NCI-H2107 (cell line): ENCODE measurements at regions not wholly inside any gene's neighbourhood (a gene's known extent, or its start where the extent isn't known, plus 50 kb on each side); places are given as distances from the start of the nearest gene placed in this dataset.
"Not testable (repeated sequence)": the region's sequence is repeated elsewhere in the genome, so short reads cannot be mapped to it uniquely, and the experiment has no call there.

Experiments used
- DNase-seq: peaks from one replicate; lab custom pipeline; 2025; lab: John Stamatoyannopoulos, UW

DNA sequence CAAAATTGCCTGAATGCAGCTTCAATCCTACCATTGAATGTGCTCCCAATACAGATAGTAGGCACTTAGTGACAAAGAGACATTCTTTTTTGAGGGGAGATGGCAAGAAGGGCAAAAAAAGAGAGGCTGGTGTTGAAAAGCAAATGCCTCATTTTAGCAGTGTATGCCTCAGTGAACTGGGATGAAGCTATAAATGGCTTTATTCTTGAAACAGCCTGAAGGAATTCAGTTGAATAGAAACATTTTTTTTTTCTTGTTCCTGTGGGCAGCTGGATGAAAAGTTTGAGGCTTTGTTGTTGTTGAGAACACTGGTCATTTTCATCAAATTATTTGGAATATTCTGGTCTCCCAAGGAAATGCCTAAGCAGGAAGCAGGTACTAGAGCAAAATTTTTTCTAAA is 228.9 kb downstream of the RNF144A start:
- no peak for DNase-seq

GRCh38 chr2:7154656-7155055 is 237.4 kb downstream of the RNF144A start:
- no peak for DNase-seq

DNA sequence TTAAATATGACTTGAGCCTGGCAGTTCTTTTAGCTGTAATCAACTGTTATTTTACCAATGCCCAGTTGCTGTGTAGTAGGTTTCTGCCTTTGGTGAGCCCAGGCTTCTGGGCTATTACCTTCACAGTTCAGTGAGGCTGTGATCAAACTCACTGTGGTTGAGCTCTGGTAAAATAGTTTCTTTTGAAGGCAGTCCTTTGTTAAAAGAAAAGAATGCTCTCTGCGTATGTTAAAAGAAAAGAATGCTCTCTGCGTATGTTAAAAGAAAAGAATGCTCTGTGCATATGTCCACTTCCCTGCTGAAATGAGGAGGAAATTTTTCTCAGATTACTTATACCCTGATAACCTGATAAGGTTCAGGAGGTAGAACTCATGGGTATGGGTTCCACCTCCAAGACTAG is 244.3 kb downstream of the RNF144A start:
- DNase-seq: no peak

GRCh38 chr2:7165736-7166135 is 248.5 kb downstream of the RNF144A start:
- DNase-seq: no peak

DNA sequence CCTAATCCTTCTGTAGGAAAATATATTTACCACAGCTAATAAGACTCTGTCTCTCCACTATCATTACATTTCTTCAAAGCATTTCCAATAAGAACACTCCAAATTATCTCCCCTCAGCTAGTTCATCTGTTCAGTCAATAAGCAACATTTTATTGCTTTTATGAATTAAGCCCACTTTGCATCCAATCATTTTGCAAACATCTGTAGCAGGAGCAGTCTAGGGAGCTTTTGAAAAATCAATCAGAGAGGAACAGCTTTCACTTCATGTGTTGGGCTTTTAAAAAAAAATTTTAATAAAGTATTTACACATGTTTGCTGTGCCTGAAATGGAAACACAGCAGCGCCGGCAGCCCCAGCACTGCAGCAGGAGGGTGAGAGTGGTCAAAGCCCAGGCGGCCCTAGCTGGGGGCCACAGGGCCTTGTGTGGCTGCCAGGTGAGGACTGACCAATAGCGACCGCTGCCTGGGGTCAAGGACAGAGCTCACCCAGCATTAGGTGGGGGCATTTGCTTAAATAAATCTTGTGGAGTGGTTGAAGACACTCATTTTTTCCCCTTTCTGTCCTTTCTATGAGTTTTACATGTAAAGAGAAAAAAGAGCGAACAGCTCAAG is 250.7 kb downstream of the RNF144A start:
- no peak for DNase-seq

GRCh38 chr2:7169593-7169992 is 252.4 kb downstream of the RNF144A start:
- no peak for DNase-seq

GRCh38 chr2:7178996-7179395 is 261.8 kb downstream of the RNF144A start:
- DNase-seq: not testable (repeated sequence)

DNA sequence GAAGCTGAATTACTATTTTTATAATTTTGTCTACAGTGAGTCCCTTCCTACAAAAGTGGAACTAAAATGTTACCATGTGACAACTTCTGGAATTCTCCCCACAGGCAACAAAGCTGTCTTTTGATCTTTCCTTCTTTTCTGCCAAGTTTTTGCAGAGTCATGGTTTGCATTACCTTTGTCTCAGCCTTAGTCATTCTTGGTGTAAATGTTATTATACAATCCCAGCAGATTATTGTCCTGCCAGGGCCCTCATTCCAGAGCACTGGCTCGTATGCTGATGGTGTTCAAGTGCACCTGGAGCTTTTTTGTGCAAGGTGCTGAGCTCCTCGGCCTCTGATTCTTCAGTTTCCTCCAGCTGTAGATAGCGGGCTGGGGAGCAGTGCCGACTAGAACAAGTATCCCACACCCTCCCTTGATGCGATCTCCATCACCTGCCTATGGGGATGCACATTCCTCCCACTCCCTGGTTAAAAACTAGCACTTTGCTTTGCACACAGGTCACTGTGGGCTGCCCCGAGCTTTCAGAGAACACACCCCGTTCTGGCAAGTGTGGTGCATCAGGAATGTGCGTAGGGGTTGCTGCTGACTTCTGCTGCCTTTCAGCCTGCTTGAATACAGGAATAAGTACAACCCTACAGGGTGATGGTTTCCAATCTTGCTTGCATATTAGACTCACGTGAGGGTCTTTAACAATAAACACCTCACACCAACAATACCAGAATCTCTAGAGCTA is 263.6 kb downstream of the RNF144A start:
- no peak for DNase-seq

DNA sequence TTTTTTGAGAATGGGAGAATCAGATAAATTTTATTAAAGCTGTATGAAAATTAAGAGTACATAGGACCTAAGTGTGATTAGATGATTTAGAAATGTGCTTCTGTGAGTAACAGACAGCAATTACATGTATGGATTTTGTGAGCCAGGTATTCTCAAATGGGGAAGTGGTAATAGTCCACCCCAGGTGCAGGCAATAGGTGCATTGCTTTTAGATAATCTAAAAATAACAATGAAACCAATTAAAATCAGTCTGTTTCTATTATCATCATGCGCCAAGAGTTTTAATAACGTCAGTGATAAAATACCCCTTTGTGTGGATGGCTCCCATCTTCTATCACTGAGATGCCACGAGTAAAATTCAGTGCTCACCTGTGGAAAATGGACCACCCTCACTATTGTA is 265.3 kb downstream of the RNF144A start:
- DNase-seq: no peak

DNA sequence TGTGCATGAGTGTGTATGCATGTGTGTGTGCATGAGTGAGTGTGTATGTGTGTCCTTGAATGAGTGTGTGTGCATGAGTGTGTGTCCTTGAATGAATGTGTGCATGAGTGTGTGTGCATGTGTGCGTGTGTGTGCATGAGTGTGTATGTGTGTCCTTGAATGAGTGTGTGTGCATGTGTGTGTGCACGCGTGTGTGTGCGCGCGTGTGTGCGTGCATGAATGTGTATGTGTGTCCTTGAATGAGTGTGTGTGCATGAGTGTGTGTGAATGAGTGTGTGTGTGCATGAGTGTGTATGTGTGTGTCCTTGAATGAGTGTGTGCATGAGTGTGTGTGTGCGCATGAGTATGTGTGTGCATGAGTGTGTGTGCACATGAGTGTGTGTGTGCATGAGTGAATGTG is 271.9 kb downstream of the RNF144A start:
- DNase-seq: no peak

- DNase-seq: no peak
Observed at GRCh38 chr2:7190587-7191324, 273.5 kb downstream of the RNF144A start.

- no peak for DNase-seq
Observed at GRCh38 chr2:7191932-7192331, 274.7 kb downstream of the RNF144A start.

DNA sequence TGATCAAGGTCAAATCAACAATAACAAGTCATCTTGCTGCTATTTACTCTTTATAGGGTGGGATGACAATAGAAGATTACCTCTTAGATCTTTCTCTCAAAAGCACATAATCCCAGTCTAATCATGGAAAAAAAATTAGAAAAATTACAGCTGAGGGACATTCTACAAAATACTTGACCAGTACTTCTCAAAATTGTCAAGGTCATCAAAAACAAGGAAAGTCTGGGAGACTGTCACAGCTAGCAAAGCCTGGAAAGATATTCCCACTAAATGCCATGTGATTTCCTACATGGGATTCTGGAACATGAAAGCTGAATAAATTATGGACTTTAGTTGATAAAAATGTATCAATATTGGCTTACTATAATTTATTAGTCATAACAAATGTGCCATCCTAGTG is 276.2 kb downstream of the RNF144A start:
- DNase-seq: no peak

- DNase-seq: no peak
Observed at GRCh38 chr2:7194950-7195349, 277.7 kb downstream of the RNF144A start.

DNA sequence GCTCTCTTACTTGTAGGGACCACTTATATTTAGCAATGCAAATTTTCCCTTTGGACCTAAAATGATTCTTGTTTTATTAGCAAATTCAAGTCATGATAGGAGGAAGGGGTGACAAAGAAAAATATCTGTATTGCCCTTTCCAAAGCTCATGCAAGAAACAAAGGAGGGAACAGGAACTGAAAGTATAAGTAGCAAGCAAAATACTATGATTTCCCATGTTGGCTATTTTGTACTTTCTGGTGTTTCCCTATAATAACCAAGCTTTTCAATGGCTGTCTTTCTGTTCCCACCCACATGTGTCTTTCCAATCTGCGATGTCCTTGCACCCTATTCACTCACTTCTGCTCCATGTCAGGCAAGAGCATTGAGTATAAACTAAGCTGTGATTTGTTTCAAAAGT is 279.7 kb downstream of the RNF144A start:
- DNase-seq: no peak

GRCh38 chr2:7201851-7202250 is 284.6 kb downstream of the RNF144A start:
- no peak for DNase-seq

DNA sequence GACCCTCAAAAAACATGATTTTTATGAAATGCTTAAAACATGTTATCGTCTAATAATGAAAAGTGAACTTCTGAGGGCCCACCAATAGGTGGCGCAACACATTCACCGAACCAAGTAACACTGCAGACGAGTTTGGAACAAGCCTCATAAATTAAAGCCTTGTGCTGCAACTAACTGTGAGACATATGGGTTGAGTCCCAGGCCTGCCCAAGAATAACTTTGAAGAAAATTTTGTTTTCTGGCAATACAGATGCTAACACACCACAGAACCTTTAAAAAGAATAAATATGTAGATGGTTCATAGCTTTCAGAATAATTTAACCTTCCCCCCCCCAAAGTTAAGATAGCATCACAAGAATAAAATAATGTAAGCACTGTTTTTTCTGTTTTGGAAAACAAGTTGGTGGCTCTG is 285.9 kb downstream of the RNF144A start:
- no peak for DNase-seq

GRCh38 chr2:7205151-7205830 is 288.1 kb downstream of the RNF144A start:
- no peak for DNase-seq

GRCh38 chr2:7206111-7206810 is 289.0 kb downstream of the RNF144A start:
- DNase-seq: no peak

- DNase-seq: no peak
Observed at GRCh38 chr2:7207631-7208030, 290.4 kb downstream of the RNF144A start.

DNA sequence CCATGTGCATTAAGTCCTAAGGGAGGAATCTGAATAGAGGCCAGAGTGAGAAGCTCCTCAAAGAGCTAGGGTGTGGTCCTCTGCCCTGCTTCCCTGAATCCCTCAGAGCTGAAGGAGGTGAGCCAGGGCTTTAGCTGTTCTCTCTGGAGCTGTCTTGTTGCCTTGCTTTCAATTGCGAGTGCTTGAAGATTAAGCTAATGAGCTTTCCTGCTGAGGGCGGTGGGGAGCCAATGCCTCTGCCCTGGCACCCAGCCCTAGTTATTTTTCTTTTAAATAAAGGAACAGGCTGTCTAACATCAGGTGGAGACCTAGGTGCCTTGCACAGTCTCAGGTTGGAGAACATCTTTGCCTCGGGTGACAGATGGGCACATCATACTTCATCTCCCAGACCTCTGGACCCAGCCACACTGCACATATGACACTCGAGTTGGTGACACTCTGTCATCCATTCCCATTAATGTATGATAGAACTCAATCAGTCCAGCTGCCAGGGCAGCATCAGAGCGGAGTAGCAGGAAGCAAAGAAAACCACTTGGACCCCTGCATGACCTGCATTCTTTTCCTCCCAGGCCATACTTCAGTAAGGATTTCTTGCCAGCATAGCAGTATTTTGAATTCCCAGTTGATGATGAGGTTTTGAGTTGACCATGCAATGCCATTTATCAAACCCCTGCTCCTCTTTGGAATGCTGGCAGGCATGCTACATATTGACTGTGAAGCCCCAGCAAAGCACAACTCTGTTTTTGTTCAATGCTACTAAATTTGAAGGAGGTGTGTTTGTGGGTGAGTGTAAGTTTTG is 292.7 kb downstream of the RNF144A start:
- DNase-seq: no peak
